ENCODE measurements at regions not wholly inside any gene's neighbourhood (a gene's known extent, or its start where the extent isn't known, plus 50 kb on each side); places are given as distances from the start of the nearest gene placed in this dataset.

DNA sequence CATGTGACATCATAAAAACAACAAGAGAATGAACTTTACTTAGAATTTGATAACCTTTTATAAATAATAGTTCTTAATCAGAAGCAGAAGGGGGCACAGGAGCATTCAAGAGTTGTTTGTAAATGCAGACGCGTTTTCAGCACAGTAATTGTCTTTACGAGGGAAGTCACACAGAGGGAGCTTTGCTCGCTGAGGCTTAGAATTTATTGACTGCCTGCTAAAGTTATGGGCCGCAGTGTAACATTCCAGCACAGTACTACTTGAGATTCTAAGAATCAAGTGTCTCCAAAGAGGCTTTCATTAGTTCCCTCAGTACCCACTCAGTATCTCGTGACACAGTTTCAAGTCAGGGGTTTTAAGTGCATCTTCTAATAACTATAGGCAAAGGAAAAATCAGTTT lies 288.7 kb downstream of the NR2F2 start:
- TF ChIP-seq POLR2AphosphoS5 (IDR thresholded peaks at IDR 0.05; ENCODE audit: low read depth, low read length): no peak
- TF ChIP-seq TAF1 (IDR thresholded peaks at IDR 0.05; ENCODE audit: borderline replicate concordance, insufficient read depth, low read length): no peak
- TF ChIP-seq, protein P1, sequence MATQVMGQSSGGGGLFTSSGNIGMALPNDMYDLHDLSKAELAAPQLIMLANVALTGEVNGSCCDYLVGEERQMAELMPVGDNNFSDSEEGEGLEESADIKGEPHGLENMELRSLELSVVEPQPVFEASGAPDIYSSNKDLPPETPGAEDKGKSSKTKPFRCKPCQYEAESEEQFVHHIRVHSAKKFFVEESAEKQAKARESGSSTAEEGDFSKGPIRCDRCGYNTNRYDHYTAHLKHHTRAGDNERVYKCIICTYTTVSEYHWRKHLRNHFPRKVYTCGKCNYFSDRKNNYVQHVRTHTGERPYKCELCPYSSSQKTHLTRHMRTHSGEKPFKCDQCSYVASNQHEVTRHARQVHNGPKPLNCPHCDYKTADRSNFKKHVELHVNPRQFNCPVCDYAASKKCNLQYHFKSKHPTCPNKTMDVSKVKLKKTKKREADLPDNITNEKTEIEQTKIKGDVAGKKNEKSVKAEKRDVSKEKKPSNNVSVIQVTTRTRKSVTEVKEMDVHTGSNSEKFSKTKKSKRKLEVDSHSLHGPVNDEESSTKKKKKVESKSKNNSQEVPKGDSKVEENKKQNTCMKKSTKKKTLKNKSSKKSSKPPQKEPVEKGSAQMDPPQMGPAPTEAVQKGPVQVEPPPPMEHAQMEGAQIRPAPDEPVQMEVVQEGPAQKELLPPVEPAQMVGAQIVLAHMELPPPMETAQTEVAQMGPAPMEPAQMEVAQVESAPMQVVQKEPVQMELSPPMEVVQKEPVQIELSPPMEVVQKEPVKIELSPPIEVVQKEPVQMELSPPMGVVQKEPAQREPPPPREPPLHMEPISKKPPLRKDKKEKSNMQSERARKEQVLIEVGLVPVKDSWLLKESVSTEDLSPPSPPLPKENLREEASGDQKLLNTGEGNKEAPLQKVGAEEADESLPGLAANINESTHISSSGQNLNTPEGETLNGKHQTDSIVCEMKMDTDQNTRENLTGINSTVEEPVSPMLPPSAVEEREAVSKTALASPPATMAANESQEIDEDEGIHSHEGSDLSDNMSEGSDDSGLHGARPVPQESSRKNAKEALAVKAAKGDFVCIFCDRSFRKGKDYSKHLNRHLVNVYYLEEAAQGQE (IDR thresholded peaks at IDR 0.05; ENCODE audit: insufficient read depth in 1 of 2, low read depth in 2 of 2, low read length in 2 of 2): no peak
- TF ChIP-seq SIN3A (IDR thresholded peaks at IDR 0.05; ENCODE audit: borderline replicate concordance, insufficient read depth, low read length): no peak
- TF ChIP-seq FOXP2 (optimal IDR thresholded peaks at IDR 0.05; ENCODE audit: borderline replicate concordance, extremely low read depth, extremely low read length, insufficient read depth): no peak

- TF ChIP-seq, protein P1 (IDR thresholded peaks at IDR 0.05; ENCODE audit: insufficient read depth in 1 of 2, low read depth in 2 of 2, low read length in 2 of 2): no peak
- TF ChIP-seq SIN3A (IDR thresholded peaks at IDR 0.05; ENCODE audit: borderline replicate concordance, insufficient read depth, low read length) (no peak), TAF1 (IDR thresholded peaks at IDR 0.05; ENCODE audit: borderline replicate concordance, insufficient read depth, low read length) (no peak), FOXP2 (optimal IDR thresholded peaks at IDR 0.05; ENCODE audit: borderline replicate concordance, extremely low read depth, extremely low read length, insufficient read depth) (no peak), POLR2AphosphoS5 (IDR thresholded peaks at IDR 0.05; ENCODE audit: low read depth, low read length) (no peak)
These were observed 292.2 kb downstream of the NR2F2 start for GRCh38 chr15:96622714-96623113.

- TF ChIP-seq SIN3A (IDR thresholded peaks at IDR 0.05; ENCODE audit: borderline replicate concordance, insufficient read depth, low read length) (no peak), TAF1 (IDR thresholded peaks at IDR 0.05; ENCODE audit: borderline replicate concordance, insufficient read depth, low read length) (no peak), FOXP2 (optimal IDR thresholded peaks at IDR 0.05; ENCODE audit: borderline replicate concordance, extremely low read depth, extremely low read length, insufficient read depth) (no peak), POLR2AphosphoS5 (IDR thresholded peaks at IDR 0.05; ENCODE audit: low read depth, low read length) (no peak)
- TF ChIP-seq, protein P1 (IDR thresholded peaks at IDR 0.05; ENCODE audit: insufficient read depth in 1 of 2, low read depth in 2 of 2, low read length in 2 of 2): no peak
These were observed 294.8 kb downstream of the NR2F2 start for GRCh38 chr15:96625256-96625655.

GRCh38 chr15:96627031-96627568 lies 296.6 kb downstream of the NR2F2 start:
- TF ChIP-seq, protein P1 (IDR thresholded peaks at IDR 0.05; ENCODE audit: insufficient read depth in 1 of 2, low read depth in 2 of 2, low read length in 2 of 2): no peak
- TF ChIP-seq POLR2AphosphoS5 (IDR thresholded peaks at IDR 0.05; ENCODE audit: low read depth, low read length) (no peak), SIN3A (IDR thresholded peaks at IDR 0.05; ENCODE audit: borderline replicate concordance, insufficient read depth, low read length) (no peak), FOXP2 (optimal IDR thresholded peaks at IDR 0.05; ENCODE audit: borderline replicate concordance, extremely low read depth, extremely low read length, insufficient read depth) (no peak), TAF1 (IDR thresholded peaks at IDR 0.05; ENCODE audit: borderline replicate concordance, insufficient read depth, low read length) (no peak)

Data from PFSK-1 (cell line).